ENCODE measurements at regions not wholly inside any gene's neighbourhood (a gene's known extent, or its start where the extent isn't known, plus 50 kb on each side); places are given as distances from the start of the nearest gene placed in this dataset.
"Not testable (repeated sequence)": the region's sequence is repeated elsewhere in the genome, so short reads cannot be mapped to it uniquely, and the experiment has no call there.

DNA sequence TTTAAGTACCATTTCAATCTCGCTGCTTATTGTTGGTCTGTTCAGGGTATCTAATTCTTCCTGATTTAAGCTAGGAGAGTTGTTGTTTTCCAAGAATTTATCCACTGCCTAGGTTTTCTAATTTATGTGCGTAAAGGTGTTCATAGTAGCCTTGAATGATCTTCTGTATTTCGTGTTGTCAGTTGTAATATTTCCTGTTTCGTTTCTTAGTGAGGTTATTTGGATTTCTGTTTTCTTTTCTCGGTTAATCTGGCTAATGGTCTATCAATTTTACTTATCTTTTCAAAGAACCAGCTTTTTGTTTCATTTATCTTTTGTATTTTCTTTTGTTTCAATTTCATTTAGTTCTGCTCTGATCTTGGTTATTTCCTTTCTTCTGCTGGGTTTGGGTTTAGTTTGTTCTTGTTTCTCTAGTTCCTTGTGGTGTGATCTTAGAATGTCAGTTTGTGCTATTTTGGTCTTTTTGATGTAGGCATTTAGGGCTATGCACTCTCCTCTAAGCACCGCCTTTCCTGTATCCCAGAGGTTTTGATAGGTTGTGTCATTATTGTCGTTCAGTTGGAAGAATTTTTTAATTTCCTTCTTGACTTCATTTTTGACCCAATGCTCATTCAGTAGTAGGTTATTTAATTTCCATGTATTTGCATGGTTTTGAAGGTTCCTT lies 92.5 kb upstream of the CSRP2 start:
- DNase-seq = not testable (repeated sequence)

DNA sequence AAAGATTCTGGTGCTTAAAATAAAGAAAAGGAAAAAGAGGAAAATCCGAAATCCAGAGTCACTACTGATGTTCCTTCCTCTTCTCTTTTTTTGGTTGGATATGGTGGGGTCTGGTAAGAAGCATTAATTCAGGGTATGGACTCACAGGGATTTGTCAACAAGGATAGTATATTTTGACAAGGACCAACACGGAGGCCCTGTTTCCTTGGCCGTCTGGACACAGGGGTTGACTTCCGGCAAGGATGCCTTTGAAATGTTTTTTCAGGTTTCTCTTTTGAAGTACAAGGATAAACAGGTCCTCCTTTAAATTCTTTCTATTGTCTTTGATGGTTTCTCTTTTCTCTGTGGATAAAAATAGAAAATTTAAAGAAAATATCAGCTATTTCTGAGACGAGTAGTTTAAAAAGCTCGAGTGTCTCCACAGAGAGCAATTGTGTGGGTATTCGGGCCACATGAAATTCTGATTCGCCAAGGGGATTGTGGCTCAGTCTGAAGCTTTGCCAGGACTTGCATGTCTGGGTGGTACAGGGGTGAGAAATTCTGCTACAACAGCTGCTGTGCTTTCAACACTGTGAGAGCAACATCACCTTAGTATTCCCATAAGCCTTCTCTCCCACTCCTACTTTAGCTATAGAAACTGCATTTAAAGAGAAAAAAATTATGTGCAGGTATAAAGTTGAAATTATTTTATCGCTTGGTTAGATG lies 88.5 kb upstream of the CSRP2 start:
- no peak for DNase-seq

DNA sequence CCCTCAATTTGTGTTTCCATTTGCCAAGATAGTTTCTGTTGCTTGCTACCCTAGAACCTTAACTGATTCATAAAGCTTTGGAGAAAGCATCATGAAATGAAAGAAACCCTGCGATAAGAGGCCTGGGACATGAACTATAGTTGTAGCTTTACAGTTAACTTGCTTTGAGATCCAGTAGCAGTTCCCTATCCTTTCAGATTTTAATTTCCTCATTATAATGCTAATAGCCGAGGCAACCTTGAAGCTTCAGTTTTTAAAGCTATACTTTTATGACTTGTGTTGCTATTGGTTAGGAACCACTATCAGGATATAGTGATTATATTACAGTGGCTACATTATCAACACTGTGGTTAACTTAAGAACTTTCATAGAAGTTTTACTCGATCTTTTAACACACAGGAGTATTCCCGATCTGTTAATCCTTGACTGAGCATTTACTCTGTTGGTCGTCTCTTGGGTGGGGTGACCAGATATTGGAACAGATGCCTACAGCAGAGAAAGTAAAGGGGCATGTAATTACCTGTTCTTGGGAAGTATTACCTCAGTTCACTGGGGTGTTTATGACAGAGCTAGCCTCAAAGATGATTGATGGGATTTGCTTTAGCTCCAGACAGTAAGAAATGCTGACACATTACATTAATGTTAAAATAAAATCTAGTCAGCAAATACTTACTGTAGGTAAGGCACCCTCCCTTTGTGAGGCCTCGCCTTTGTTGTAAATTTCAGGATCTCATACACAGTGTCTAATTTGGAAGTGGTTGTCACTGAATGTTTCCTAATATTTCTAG lies 86.2 kb upstream of the CSRP2 start:
- DNase-seq = no peak

DNA sequence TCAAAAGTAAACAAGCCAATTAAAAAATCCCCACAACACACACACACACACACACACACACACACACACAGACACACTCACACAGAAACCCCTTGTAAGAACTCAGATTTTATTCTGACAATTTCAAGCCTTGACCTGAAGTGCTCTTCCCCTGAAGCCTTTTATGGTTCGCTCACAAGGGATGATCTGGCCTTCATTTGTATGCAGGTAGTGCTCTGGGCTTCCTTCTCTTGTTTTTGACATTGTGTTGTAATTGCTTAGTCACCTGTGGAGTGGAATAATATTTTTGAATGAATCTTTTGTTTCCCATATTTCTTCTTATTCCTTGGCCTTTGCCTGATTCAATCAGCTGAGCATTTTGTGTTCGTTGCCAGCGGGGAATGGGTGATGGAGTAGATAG lies 83.3 kb upstream of the CSRP2 start:
- DNase-seq = no peak

DNA sequence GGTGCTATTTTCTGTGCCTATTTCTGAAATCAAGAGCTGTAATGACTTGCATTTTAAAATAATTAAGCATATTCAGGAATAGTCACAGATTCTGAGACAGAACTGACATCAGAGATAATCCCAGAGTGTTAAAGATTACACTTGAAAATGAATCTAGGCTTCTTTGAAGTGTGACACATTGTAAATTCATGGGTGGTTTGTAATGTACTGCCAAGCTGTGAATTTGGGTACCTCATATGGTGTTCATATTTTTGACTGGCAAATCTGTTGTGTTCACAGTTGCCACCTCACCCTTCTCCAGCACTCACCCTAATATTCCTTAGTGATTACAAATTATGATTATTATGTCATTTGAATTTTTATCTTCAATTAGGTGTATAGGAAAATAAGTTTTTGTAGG lies 78.5 kb upstream of the CSRP2 start:
- no peak for DNase-seq

DNA sequence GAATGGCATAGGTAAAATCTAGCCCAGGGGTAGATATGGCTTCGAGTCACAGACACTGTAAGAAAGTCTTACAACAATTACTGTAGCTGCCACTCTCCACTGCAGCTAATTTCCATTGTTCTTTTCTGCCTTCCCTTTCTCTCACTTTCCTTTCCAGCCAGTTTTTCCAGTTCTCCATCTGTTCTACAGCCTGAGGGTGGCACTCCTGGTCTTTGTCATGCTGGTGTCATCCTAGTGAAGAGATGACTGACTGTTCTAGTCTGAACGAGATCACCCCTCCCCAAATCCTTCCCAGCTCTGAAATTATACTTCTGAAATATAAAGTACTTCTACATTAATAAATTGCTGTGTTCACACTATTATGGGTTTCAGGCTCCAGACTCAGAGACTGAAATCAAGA lies 74.2 kb upstream of the CSRP2 start:
- DNase-seq = no peak

DNA sequence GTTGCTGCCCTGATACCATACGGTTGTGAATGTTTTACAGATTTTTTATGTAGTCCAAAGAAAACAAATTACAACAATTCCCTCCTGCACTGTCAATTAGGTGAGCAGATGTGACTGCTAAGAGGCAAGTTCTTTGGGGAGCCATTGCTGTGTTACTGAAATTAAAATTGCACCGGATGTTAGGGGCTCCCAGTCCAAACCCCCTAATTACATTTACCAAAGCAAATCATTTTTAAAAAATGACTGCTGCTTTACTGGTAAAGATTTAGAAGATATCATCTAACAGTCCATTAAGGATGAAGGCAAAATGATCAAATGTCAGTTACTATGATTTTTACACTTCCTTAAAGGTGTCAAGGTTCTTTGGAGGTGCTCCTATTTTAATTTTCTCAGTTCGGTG lies 70.1 kb upstream of the CSRP2 start:
- no peak for DNase-seq

DNA sequence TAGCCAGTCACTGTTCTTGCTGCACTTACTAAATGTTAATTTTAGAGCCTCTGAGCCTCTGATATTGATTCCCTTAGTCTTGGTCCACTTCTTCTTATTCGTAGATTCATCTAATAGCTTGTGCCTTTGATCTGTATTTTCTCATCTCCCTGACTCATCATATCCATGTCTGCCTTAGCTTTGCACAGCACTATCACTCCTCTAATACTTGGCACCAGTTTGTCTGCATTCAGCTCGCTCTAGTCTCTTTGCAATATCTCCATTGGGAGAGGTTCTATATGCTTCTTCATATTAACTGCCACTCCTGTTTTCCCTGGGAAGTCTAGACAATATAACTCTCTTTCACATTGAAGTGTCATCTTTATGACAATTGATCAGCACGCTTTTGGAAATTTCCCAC lies 68.5 kb upstream of the CSRP2 start:
- DNase-seq = no peak

DNA sequence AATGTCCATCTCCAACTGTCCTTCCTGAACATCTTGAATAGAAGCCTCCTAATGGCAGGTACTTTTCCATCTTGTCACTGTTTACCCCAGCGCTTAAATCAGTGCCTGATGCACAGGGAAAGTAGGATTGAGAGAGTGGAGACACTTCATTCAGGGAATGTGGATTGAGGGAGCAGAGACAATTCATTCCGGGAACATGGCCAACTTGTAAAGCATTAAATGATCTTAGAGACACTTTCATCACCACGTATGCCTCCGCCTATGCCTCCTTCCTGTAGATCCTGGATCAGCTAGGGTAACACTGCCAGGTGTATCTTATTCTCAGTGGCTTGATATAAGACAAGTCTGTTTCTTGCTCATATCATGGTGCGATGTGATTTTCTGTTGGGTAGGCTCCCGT lies 67.6 kb upstream of the CSRP2 start:
- no peak for DNase-seq

DNA sequence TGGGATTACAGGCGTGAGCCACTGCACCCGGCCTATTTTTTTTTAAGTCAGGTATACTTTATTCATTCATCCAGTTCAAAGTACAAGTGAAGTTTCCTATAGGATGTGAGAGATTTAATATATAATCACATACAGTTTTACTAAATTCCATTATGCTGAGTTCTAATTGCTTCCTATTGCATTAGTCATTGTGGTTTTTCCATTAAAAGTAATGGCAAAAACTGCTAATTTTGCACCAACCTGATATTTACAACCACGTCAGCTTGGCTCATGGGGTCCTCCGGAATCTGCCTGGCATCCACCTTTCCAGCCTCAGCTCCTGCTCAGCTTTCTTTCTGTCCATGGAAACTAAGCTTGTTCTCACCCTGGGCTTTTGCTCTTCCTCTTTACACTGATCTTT lies 67.0 kb upstream of the CSRP2 start:
- peak; percentile 68 for DNase-seq

DNA sequence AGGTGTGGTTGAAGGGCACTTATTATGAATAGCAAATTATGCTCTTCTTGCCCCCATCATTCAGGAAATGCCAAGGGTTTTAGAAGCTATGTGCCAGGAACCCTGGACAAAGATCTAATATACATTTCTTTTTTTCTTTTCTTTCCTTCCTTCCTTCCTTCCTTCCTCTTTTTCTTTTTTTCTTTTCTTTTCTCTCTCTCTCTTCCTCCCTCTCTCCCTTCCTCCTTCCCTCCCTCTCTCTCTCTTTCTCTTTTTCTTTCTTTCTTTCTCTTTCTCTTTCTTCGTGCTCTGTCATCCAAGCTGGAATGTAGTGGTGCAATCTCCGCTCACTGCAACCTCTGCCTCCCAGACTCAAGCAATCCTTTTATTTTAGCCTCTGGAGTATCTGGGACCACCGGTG lies 66.1 kb upstream of the CSRP2 start:
- no peak for DNase-seq

DNA sequence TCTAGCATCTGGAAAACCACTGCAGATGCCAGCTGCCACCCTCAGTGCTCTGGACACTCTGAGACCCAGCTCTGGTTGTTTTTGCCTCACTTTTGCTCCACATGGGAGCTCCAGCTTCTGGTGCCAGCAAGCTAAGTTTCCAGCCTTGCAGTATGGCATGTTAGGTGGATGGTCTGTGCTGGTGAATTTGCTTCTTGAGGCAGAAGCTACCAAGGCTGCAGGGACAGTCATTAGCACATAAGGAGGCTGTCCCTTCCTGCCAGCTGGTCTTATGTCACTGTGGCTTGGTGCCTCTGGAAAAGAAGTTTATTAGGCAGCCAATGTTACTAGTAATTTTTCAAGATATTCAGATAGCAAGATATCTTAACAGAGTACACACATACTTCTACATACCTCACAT lies 64.2 kb upstream of the CSRP2 start:
- DNase-seq = no peak

DNA sequence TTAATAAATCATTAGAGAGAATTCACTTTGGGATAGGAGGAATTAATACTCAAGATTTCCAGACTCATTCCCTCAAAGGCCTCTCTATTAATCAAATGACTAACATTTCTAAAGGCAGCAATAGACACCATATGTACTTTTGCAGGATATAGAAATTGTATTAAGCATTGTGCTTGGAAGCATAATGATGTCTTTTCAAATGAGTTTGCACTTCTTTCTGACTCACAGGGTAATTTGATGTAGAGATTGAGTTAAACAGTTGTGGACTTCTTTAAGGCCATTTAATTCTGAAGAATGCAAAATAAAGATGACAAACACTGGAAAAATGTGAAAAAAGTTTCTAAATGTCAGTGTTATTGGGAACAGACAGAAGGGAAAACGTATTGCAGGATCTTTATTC lies 63.4 kb upstream of the CSRP2 start:
- DNase-seq = peak; percentile 65

DNA sequence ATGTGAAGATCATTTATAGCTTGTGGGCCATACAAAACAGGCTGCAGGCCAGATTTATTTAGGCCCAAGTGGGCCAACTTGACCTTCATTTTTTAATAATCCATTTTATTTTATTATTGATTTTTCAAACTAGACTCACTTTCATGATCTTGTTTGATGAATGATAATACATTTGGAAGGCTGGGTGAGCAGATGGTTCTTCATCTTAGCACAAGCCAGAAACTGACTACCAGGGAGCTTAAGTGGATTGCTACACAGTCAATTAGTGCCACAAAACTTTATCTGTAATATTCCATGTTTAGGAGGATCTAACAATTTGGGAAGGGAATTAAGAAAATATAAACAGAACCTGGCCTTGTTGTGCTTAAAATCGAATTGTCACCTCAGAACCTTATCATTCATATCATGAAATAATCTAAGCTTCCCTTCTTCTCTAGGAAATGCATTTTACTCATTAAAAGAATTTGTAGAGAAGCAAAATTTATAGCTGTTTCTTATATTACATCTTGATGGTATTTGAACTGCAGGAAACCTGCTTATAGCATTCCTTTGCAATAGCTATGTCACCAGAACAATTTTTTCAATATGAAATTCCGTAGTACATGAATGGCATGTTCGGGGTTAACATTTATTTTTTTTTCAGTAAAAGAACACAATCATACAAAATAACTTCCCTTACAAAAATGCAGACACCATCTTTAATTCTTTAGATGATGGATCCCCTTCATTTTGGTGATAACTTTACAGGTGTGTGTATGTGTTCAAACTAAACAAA lies 62.0 kb upstream of the CSRP2 start:
- no peak for DNase-seq

DNA sequence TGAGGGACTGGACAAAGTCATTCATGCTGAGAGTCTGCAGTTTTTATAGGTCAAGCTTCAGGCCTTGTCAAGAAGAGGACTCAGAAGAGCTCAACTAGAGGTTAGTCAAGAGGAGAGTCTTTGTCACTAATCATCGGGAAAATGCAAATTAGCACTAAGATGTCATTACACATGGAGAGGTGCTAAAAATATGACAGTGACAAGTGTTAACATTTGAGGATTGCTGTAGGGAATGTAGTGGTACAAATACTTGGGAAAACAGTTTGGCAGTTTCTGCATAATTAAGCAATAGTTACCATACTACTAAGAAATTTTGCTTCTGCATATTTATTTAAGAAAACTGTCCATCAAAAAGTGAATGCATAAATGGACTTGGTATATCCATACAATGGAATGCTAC lies 60.9 kb upstream of the CSRP2 start:
- no peak for DNase-seq

DNA sequence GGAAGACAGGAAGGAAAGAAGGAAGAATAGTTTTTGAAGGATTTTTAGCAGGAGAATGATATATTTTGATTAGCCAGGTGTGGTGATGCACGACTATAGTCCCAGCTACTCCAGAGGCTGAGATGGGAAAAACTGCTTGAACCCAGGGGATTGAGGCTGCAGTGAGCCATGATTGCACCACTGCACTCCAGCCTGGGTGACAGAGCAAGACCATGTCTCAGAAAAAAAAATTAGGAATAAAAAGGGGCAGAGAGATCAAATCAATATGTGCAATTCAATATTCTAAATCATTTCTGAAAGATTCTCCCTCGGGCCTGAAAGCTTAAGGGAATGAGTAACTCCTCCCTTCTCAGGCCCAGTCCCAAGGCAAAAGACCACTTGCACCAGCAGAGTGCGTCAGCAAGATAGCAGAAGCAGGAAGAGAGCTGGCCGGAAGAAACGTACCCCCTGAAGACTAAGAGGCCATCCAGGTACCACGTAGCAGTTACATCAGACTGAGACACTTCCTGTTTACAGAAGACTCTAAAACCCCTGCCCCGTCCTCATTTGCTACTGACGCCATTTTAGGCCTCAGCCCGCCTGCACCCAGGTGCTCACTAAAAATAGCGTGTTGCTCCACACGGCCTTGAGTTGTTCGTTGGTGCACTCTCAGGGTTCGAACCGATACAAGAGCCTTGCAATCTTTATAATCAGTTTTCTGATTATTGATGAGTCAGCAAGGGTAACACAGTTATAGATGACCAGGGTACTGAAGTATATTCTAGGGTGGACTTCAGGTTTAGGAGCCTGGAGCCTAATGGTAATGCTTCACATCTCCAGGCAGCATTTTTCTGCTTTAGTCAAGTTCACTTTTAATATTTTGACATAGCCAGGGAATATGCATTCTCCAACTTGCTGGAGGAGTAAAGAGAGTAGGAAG lies 57.7 kb upstream of the CSRP2 start:
- no peak for DNase-seq

DNA sequence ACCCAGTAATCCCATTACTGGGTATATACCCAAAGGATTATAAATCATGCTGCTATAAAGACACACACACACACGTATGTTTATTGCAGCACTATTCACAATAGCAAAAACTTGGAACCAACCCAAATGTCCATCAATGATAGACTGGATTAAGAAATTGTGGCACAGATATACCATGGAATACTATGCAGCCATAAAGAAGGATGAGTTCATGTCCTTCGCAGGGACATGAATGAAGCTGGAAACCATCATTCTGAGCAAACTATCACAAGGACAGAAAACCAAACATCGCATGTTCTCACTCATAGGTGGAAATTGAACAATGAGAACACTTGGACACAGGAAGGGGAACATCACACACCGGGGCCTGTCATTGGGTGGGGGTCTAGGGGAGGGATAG lies 54.6 kb upstream of the CSRP2 start:
- DNase-seq = not testable (repeated sequence)

DNA sequence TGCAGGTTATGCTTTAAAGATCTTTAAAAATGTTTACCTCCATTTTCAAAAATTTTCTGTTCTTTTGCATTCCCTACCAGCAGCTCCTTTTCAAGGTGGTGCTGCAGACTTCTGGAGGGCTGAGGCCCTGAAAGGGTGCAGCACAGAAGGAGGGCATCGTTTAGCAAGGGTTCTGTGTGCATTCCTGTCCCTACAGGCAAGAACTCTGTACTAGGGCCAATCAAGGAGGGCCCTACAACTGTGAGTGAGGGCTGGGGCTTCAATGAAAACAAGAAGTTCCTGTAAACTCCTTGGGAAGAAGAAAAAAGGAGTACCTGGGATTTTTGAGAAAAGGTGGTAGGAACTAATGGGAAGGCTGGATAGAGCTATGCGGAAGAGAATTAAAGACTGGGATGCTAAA lies 50.7 kb upstream of the CSRP2 start:
- no peak for DNase-seq
